Smooth muscle cell (in vitro differentiated cells): ENCODE measurements at regions not wholly inside any gene's neighbourhood (a gene's known extent, or its start where the extent isn't known, plus 50 kb on each side); places are given as distances from the start of the nearest gene placed in this dataset.
"Not testable (repeated sequence)": the region's sequence is repeated elsewhere in the genome, so short reads cannot be mapped to it uniquely, and the experiment has no call there.

Experiments
- DNase-seq: peaks from one replicate; lab custom pipeline; 2025; ENCODE audit not compliant: unreplicated experiment; lab: John Stamatoyannopoulos, UW
- H2AFZ ChIP-seq: fragments of 200-600 bp; sonication (generic); 2 replicates; pipeline ENCODE4 v1.6.0; 2016; ENCODE audit warnings: antibody characterized with exemption, low read depth, mild to moderate bottlenecking
- H3F3A ChIP-seq: fragments of 200-600 bp; sonication (generic); 2 replicates; pipeline ENCODE4 v1.6.0; 2017; ENCODE audit warnings: antibody characterized with exemption, low read depth
- H3K27ac ChIP-seq: fragments of 200-600 bp; sonication (generic); 2 replicates; pipeline ENCODE4 v1.5.1; 2016; ENCODE audit warnings: low read depth, mild to moderate bottlenecking
- H3K27me3 ChIP-seq: fragments of 200-600 bp; sonication (generic); 2 replicates; pipeline ENCODE4 v1.6.1; 2016; ENCODE audit warnings: low read depth, mild to moderate bottlenecking
- H3K36me3 ChIP-seq: fragments of 200-600 bp; sonication (generic); 2 replicates; pipeline ENCODE4 v1.5.1; 2016; ENCODE audit warnings: low read depth
- H3K4me1 ChIP-seq: fragments of 200-600 bp; sonication (generic); 2 replicates; pipeline ENCODE4 v1.5.1; 2016; ENCODE audit warnings: low read depth
- H3K4me2 ChIP-seq: fragments of 200-600 bp; sonication (generic); 2 replicates; pipeline ENCODE4 v1.6.0; 2016; ENCODE audit warnings: mild to moderate bottlenecking
- H3K4me3 ChIP-seq: fragments of 200-600 bp; sonication (generic); 2 replicates; pipeline ENCODE4 v1.5.1; 2016; ENCODE audit warnings: mild to moderate bottlenecking
- H3K79me2 ChIP-seq: fragments of 200-600 bp; sonication (generic); 2 replicates; pipeline ENCODE4 v1.6.0; 2016; ENCODE audit warnings: low read depth, mild to moderate bottlenecking
- H3K9ac ChIP-seq: fragments of 200-600 bp; sonication (generic); 2 replicates; pipeline ENCODE4 v1.6.0; 2016; ENCODE audit warnings: low read depth
- H3K9me3 ChIP-seq: fragments of 200-600 bp; sonication (generic); replicated peaks from 2 replicates; pipeline ENCODE4 v1.5.1; 2016; ENCODE audit warnings: low read depth
- H4K20me1 ChIP-seq: fragments of 200-600 bp; sonication (generic); 2 replicates; pipeline ENCODE4 v1.6.0; 2016; ENCODE audit warnings: low read depth
- CTCF ChIP-seq: fragments of 200-600 bp; sonication (generic); IDR thresholded peaks from 2 replicates; pipeline ENCODE4 v1.5.1; 2017; ENCODE audit warnings: borderline replicate concordance, mild to moderate bottlenecking, antibody characterized with exemption; ENCODE audit not compliant: insufficient read depth, poor library complexity, severe bottlenecking
- WGBS: methylation state at CpG from one replicate; pipeline ENCODE4 v1.1.7; 2016; ENCODE audit warnings: low lambda C conversion rate; 5-methylcytosine and 5-hydroxymethylcytosine counted together

- Histone ChIP-seq H3K79me2 (no peaks in the 10 kb centered on the region), H3F3A (no peaks in the 10 kb centered on the region), H3K27ac (no peak overlapping the region), H2AFZ (no peak overlapping the region), H4K20me1 (no peaks in the 10 kb centered on the region), H3K4me3 (no peak overlapping the region), H3K4me2 (no peak overlapping the region), H3K27me3 (no peaks in the 10 kb centered on the region), H3K36me3 (no peaks in the 10 kb centered on the region), H3K9me3 (no peaks in the 10 kb centered on the region), H3K4me1 (no peaks in the 10 kb centered on the region), H3K9ac (no peak overlapping the region)
- WGBS, result 75% methylated on average over 5 of the region's 5 CpGs
- DNase-seq, result no peak
- no peak for TF ChIP-seq CTCF
Measured at GRCh38 chr5:2817031-2817603, 65.6 kb upstream of the IRX2 start.

- H3K9me3 ChIP-seq, result no peaks in the 10 kb centered on the region
- H3F3A ChIP-seq, result no peaks in the 10 kb centered on the region
- no peaks in the 10 kb centered on the region for H4K20me1 ChIP-seq
- no peaks in the 10 kb centered on the region for H3K36me3 ChIP-seq
- no peak overlapping the region for H3K9ac ChIP-seq
- H3K27ac ChIP-seq, result no peak overlapping the region
- no peak overlapping the region for H3K4me2 ChIP-seq
- no peaks in the 10 kb centered on the region for H3K79me2 ChIP-seq
- no peak for TF ChIP-seq CTCF
- DNase-seq, result no peak
- no peaks in the 10 kb centered on the region for H3K27me3 ChIP-seq
- no peak overlapping the region for H2AFZ ChIP-seq
- no peak overlapping the region for H3K4me3 ChIP-seq
- WGBS, result 82% methylated on average over 9 of the region's 9 CpGs
- no peaks in the 10 kb centered on the region for H3K4me1 ChIP-seq
Measured at GRCh38 chr5:2813678-2814077, 62.2 kb upstream of the IRX2 start.

- Histone ChIP-seq H2AFZ (no peak overlapping the region), H3K9ac (no peak overlapping the region), H3K4me1 (no peaks in the 10 kb centered on the region), H3F3A (no peaks in the 10 kb centered on the region), H3K4me3 (no peak overlapping the region), H3K79me2 (no peaks in the 10 kb centered on the region), H3K4me2 (no peak overlapping the region), H4K20me1 (no peaks in the 10 kb centered on the region), H3K27ac (no peak overlapping the region), H3K9me3 (no peaks in the 10 kb centered on the region), H3K36me3 (no peaks in the 10 kb centered on the region), H3K27me3 (no peaks in the 10 kb centered on the region)
- no peak for DNase-seq
- 81% methylated on average over 3 of the region's 3 CpGs for WGBS
- no peak for TF ChIP-seq CTCF
Measured at GRCh38 chr5:2810644-2811043, 59.2 kb upstream of the IRX2 start.

- H3K36me3 ChIP-seq, H3F3A ChIP-seq, H2AFZ ChIP-seq, H3K27ac ChIP-seq, DNase-seq, H3K4me3 ChIP-seq, H3K27me3 ChIP-seq, H3K9me3 ChIP-seq, H3K79me2 ChIP-seq, H3K4me2 ChIP-seq, H3K4me1 ChIP-seq, H3K9ac ChIP-seq, H4K20me1 ChIP-seq: not testable (repeated sequence)
- 70% methylated on average over 5 of the region's 5 CpGs for WGBS
Measured at GRCh38 chr5:2807244-2807643, 55.8 kb upstream of the IRX2 start.
